ENCODE measurements at regions not wholly inside any gene's neighbourhood (a gene's known extent, or its start where the extent isn't known, plus 50 kb on each side); places are given as distances from the start of the nearest gene placed in this dataset.

GRCh38 chr15:39096608-39097205 lies 484.2 kb upstream of the THBS1 start:
- H3K9me3 ChIP-seq (ENCODE audit: control insufficient read depth, low read length, poor library complexity, severe bottlenecking), result no peaks in the 10 kb centered on the region
- Mint-ChIP-seq H3K4me3 (no peak overlapping the region), H3K36me3 (ENCODE audit: low read depth) (no peaks in the 10 kb centered on the region), H3K27me3 (peaks cover 12% of the 10 kb centered on the region), H3K4me1 (no peaks in the 10 kb centered on the region), H3K27ac (no peak overlapping the region)
- ATAC-seq (no peak), DNase-seq (no peak)

- Mint-ChIP-seq H3K4me3 (no peak overlapping the region), H3K36me3 (ENCODE audit: low read depth) (no peaks in the 10 kb centered on the region), H3K4me1 (no peaks in the 10 kb centered on the region), H3K27ac (no peak overlapping the region), H3K27me3 (peaks cover 5% of the 10 kb centered on the region)
- no peak for ATAC-seq
- H3K9me3 ChIP-seq (ENCODE audit: control insufficient read depth, low read length, poor library complexity, severe bottlenecking), result no peaks in the 10 kb centered on the region
- DNase-seq, result no peak
Observed at GRCh38 chr15:39099524-39099923, 481.4 kb upstream of the THBS1 start.

- no peak overlapping the region for H3K27ac Mint-ChIP-seq
- DNase-seq (no peak), ATAC-seq (no peak)
- H3K27me3 Mint-ChIP-seq, result peaks cover 5% of the 10 kb centered on the region
- no peaks in the 10 kb centered on the region for H3K9me3 ChIP-seq (ENCODE audit: control insufficient read depth, low read length, poor library complexity, severe bottlenecking)
- no peaks in the 10 kb centered on the region for H3K4me1 Mint-ChIP-seq
- no peaks in the 10 kb centered on the region for H3K36me3 Mint-ChIP-seq (ENCODE audit: low read depth)
- H3K4me3 Mint-ChIP-seq, result no peak overlapping the region
Observed at GRCh38 chr15:39100106-39100660, 480.7 kb upstream of the THBS1 start.

- Mint-ChIP-seq H3K36me3 (ENCODE audit: low read depth) (no peaks in the 10 kb centered on the region), H3K27ac (no peak overlapping the region), H3K4me3 (no peak overlapping the region), H3K27me3 (peaks cover 5% of the 10 kb centered on the region), H3K4me1 (no peaks in the 10 kb centered on the region)
- ATAC-seq (no peak), DNase-seq (no peak)
- H3K9me3 ChIP-seq (ENCODE audit: control insufficient read depth, low read length, poor library complexity, severe bottlenecking), result no peaks in the 10 kb centered on the region
Observed at GRCh38 chr15:39102431-39102830, 478.4 kb upstream of the THBS1 start.

GRCh38 chr15:39106950-39107349 lies 473.9 kb upstream of the THBS1 start:
- ATAC-seq (no peak), DNase-seq (no peak)
- no peaks in the 10 kb centered on the region for H3K9me3 ChIP-seq (ENCODE audit: control insufficient read depth, low read length, poor library complexity, severe bottlenecking)
- peaks cover 11% of the 10 kb centered on the region for H3K27me3 Mint-ChIP-seq
- no peaks in the 10 kb centered on the region for H3K36me3 Mint-ChIP-seq (ENCODE audit: low read depth)
- no peaks in the 10 kb centered on the region for H3K4me1 Mint-ChIP-seq
- H3K27ac Mint-ChIP-seq, result no peak overlapping the region
- no peak overlapping the region for H3K4me3 Mint-ChIP-seq

- Mint-ChIP-seq H3K27ac (no peak overlapping the region), H3K4me3 (no peak overlapping the region), H3K4me1 (no peaks in the 10 kb centered on the region), H3K36me3 (ENCODE audit: low read depth) (no peaks in the 10 kb centered on the region), H3K27me3 (peaks cover 11% of the 10 kb centered on the region)
- no peaks in the 10 kb centered on the region for H3K9me3 ChIP-seq (ENCODE audit: control insufficient read depth, low read length, poor library complexity, severe bottlenecking)
- DNase-seq, result no peak
- no peak for ATAC-seq
Observed at GRCh38 chr15:39108021-39108420, 472.9 kb upstream of the THBS1 start.

GRCh38 chr15:39110336-39110735 lies 470.5 kb upstream of the THBS1 start:
- no peak overlapping the region for H3K4me3 Mint-ChIP-seq
- no peaks in the 10 kb centered on the region for H3K4me1 Mint-ChIP-seq
- H3K27ac Mint-ChIP-seq, result no peak overlapping the region
- H3K27me3 Mint-ChIP-seq, result peaks cover 11% of the 10 kb centered on the region
- no peaks in the 10 kb centered on the region for H3K36me3 Mint-ChIP-seq (ENCODE audit: low read depth)
- no peaks in the 10 kb centered on the region for H3K9me3 ChIP-seq (ENCODE audit: control insufficient read depth, low read length, poor library complexity, severe bottlenecking)
- ATAC-seq, result no peak
- no peak for DNase-seq

- Mint-ChIP-seq H3K27me3 (peaks cover 11% of the 10 kb centered on the region), H3K4me1 (no peaks in the 10 kb centered on the region), H3K36me3 (ENCODE audit: low read depth) (no peaks in the 10 kb centered on the region), H3K27ac (no peak overlapping the region), H3K4me3 (no peak overlapping the region)
- no peak for DNase-seq
- no peak for ATAC-seq
- no peaks in the 10 kb centered on the region for H3K9me3 ChIP-seq (ENCODE audit: control insufficient read depth, low read length, poor library complexity, severe bottlenecking)
Observed at GRCh38 chr15:39110746-39111145, 470.1 kb upstream of the THBS1 start.

GRCh38 chr15:39113741-39114140 lies 467.1 kb upstream of the THBS1 start:
- H3K36me3 Mint-ChIP-seq (ENCODE audit: low read depth), result no peaks in the 10 kb centered on the region
- no peak for ATAC-seq

GRCh38 chr15:39114690-39115378 lies 466.0 kb upstream of the THBS1 start:
- no peak overlapping the region for H3K4me3 Mint-ChIP-seq
- peaks cover 29% of the 10 kb centered on the region for H3K27me3 Mint-ChIP-seq
- no peak overlapping the region for H3K27ac Mint-ChIP-seq
- H3K4me1 Mint-ChIP-seq, result no peaks in the 10 kb centered on the region
- ATAC-seq, result no peak
- H3K36me3 Mint-ChIP-seq (ENCODE audit: low read depth), result no peaks in the 10 kb centered on the region
- peaks cover 7% of the 10 kb centered on the region for H3K9me3 ChIP-seq (ENCODE audit: control insufficient read depth, low read length, poor library complexity, severe bottlenecking)
- DNase-seq, result no peak

More at GRCh38 chr15:39113741-39114140, 467.1 kb upstream of the THBS1 start:
- Mint-ChIP-seq H3K27me3 (peaks cover 26% of the 10 kb centered on the region), H3K27ac (no peak overlapping the region), H3K4me3 (no peak overlapping the region), H3K4me1 (no peaks in the 10 kb centered on the region)
- H3K9me3 ChIP-seq (ENCODE audit: control insufficient read depth, low read length, poor library complexity, severe bottlenecking), result peaks cover 7% of the 10 kb centered on the region
- no peak for DNase-seq

- DNase-seq (no peak), ATAC-seq (no peak)
- peaks cover 7% of the 10 kb centered on the region for H3K9me3 ChIP-seq (ENCODE audit: control insufficient read depth, low read length, poor library complexity, severe bottlenecking)
- H3K4me3 Mint-ChIP-seq, result no peak overlapping the region
- H3K27ac Mint-ChIP-seq, result no peak overlapping the region
- peaks cover 30% of the 10 kb centered on the region for H3K27me3 Mint-ChIP-seq
- peaks cover 3% of the 10 kb centered on the region for H3K4me1 Mint-ChIP-seq
- no peaks in the 10 kb centered on the region for H3K36me3 Mint-ChIP-seq (ENCODE audit: low read depth)
Observed at GRCh38 chr15:39115379-39116057, 465.4 kb upstream of the THBS1 start.

- Mint-ChIP-seq H3K36me3 (ENCODE audit: low read depth) (no peaks in the 10 kb centered on the region), H3K27me3 (peaks cover 44% of the 10 kb centered on the region), H3K27ac (no peak overlapping the region), H3K4me1 (peaks cover 3% of the 10 kb centered on the region), H3K4me3 (no peak overlapping the region)
- no peak for ATAC-seq
- DNase-seq, result no peak
- H3K9me3 ChIP-seq (ENCODE audit: control insufficient read depth, low read length, poor library complexity, severe bottlenecking), result peaks cover 7% of the 10 kb centered on the region
Observed at GRCh38 chr15:39118510-39118909, 462.4 kb upstream of the THBS1 start.

- no peaks in the 10 kb centered on the region for H3K9me3 ChIP-seq (ENCODE audit: control insufficient read depth, low read length, poor library complexity, severe bottlenecking)
- Mint-ChIP-seq H3K27ac (no peak overlapping the region), H3K36me3 (ENCODE audit: low read depth) (no peaks in the 10 kb centered on the region), H3K4me3 (no peak overlapping the region), H3K27me3 (peaks cover 39% of the 10 kb centered on the region), H3K4me1 (peaks cover 3% of the 10 kb centered on the region)
- DNase-seq, result no peak
- ATAC-seq, result no peak
Observed at GRCh38 chr15:39124155-39124552, 456.7 kb upstream of the THBS1 start.
